Mesenchymal stem cell (in vitro differentiated cells and primary cell): ENCODE measurements at regions not wholly inside any gene's neighbourhood (a gene's known extent, or its start where the extent isn't known, plus 50 kb on each side); places are given as distances from the start of the nearest gene placed in this dataset.

ENCODE experiments used
- DNase-seq: peaks from one replicate; pipeline ENCODE4 v3.0.0-alpha.2; 2013
- H2AFZ ChIP-seq: one replicate; pipeline ENCODE4 v1.6.1; 2013; ENCODE audit warnings: low read depth, mild to moderate bottlenecking, control low read depth, inconsistent platforms, low read length, moderate library complexity
- H2AK5ac ChIP-seq: 2 replicates; pipeline ENCODE4 v1.6.1; 2013; ENCODE audit warnings: low read length, moderate library complexity, mild to moderate bottlenecking, inconsistent platforms; ENCODE audit not compliant: severe bottlenecking
- H2BK120ac ChIP-seq: one replicate; pipeline ENCODE4 v1.6.1; 2013; ENCODE audit warnings: low read depth, mild to moderate bottlenecking, inconsistent platforms, low read length, moderate library complexity
- H2BK12ac ChIP-seq, 2 experiments: one replicate each; pipeline ENCODE4 v1.6.1; 2013; ENCODE audit warnings: inconsistent platforms in 2 of 2, low read length in 2 of 2, mild to moderate bottlenecking in 2 of 2, moderate library complexity in 2 of 2, control low read depth in 1 of 2
- H2BK15ac ChIP-seq: one replicate; pipeline ENCODE4 v1.6.1; 2013; ENCODE audit warnings: mild to moderate bottlenecking, low read depth, inconsistent platforms; ENCODE audit not compliant: poor library complexity, severe bottlenecking
- H2BK5ac ChIP-seq: 2 replicates; pipeline ENCODE4 v1.6.1; 2013; ENCODE audit warnings: low read depth, mild to moderate bottlenecking, low read length, control low read depth, inconsistent platforms; ENCODE audit not compliant: poor library complexity, severe bottlenecking
- H3K14ac ChIP-seq, 2 experiments: one replicate each; pipeline ENCODE4 v1.6.1; 2013; ENCODE audit warnings: inconsistent platforms in 2 of 2, low read length in 2 of 2, control low read depth in 1 of 2, mild to moderate bottlenecking in 1 of 2, moderate library complexity in 1 of 2
- H3K18ac ChIP-seq, 2 experiments: one replicate each; pipeline ENCODE4 v1.6.1; 2013; ENCODE audit warnings: inconsistent platforms in 2 of 2, low read length in 2 of 2, control low read depth in 1 of 2, low read depth in 1 of 2, mild to moderate bottlenecking in 1 of 2
- H3K23ac ChIP-seq, 2 experiments: one replicate each; pipeline ENCODE4 v1.6.1; 2013; ENCODE audit warnings: inconsistent platforms in 2 of 2, low read length in 2 of 2, mild to moderate bottlenecking in 2 of 2, moderate library complexity in 2 of 2, control low read depth in 1 of 2
- H3K27ac ChIP-seq: 2 replicates; pipeline ENCODE4 v1.5.1; 2013; ENCODE audit warnings: mild to moderate bottlenecking, moderate library complexity, low read length, control low read depth, inconsistent platforms; ENCODE audit not compliant: poor library complexity, severe bottlenecking
- H3K27me3 ChIP-seq, 2 experiments: 2 replicates each; pipeline versions ENCODE4 v1.6.1 to v1.7.0; 2013; ENCODE audit warnings: low read length in 2 of 2, mild to moderate bottlenecking in 2 of 2, moderate library complexity in 2 of 2, control low read depth in 1 of 2, inconsistent platforms in 1 of 2; ENCODE audit not compliant: control insufficient read depth in 1 of 2, insufficient read depth in 1 of 2
- H3K36me3 ChIP-seq, 2 experiments: 2 replicates each; pipeline versions ENCODE4 v1.6.1 to v1.7.0; 2013; ENCODE audit warnings: low read length in 2 of 2, control low read depth in 1 of 2, inconsistent platforms in 1 of 2, low read depth in 1 of 2, mild to moderate bottlenecking in 1 of 2; ENCODE audit not compliant: insufficient read depth in 2 of 2, control insufficient read depth in 1 of 2
- H3K4ac ChIP-seq, 2 experiments: one replicate each; pipeline ENCODE4 v1.6.1; 2013; ENCODE audit warnings: inconsistent platforms in 2 of 2, low read length in 2 of 2, mild to moderate bottlenecking in 2 of 2, moderate library complexity in 2 of 2, control low read depth in 1 of 2, low read depth in 1 of 2
- H3K4me1 ChIP-seq: 2 replicates; pipeline ENCODE4 v1.6.1; 2013; ENCODE audit warnings: low read depth, low read length, control low read depth; ENCODE audit not compliant: control insufficient read depth, insufficient read depth
- H3K4me2 ChIP-seq: 2 replicates; pipeline ENCODE4 v1.6.1; 2013; ENCODE audit warnings: low read length, mild to moderate bottlenecking, inconsistent platforms; ENCODE audit not compliant: poor library complexity, severe bottlenecking
- H3K4me3 ChIP-seq, 2 experiments: 2 replicates each; pipeline versions ENCODE4 v1.5.1 to v1.7.0; 2013; ENCODE audit warnings: low read length in 2 of 2, mild to moderate bottlenecking in 2 of 2, control low read depth in 1 of 2, low read depth in 1 of 2; ENCODE audit not compliant: insufficient read depth in 1 of 2
- H3K79me1 ChIP-seq: replicated peaks from 2 replicates; pipeline ENCODE4 v1.6.1; 2013; ENCODE audit warnings: mild to moderate bottlenecking, control low read depth, low read length, inconsistent platforms; ENCODE audit not compliant: poor library complexity, severe bottlenecking
- H3K9ac ChIP-seq: 2 replicates; pipeline ENCODE4 v1.7.0; 2013; ENCODE audit warnings: mild to moderate bottlenecking, low read length, moderate library complexity
- H3K9me3 ChIP-seq: 2 replicates; pipeline ENCODE4 v1.7.0; 2013; ENCODE audit warnings: mild to moderate bottlenecking, low read length; ENCODE audit not compliant: control insufficient read depth
- H4K8ac ChIP-seq: one replicate; pipeline ENCODE4 v1.6.1; 2013; ENCODE audit warnings: inconsistent platforms, mild to moderate bottlenecking, low read length, moderate library complexity
- H4K91ac ChIP-seq: one replicate; pipeline ENCODE4 v1.6.1; 2013; ENCODE audit warnings: mild to moderate bottlenecking, low read length, inconsistent platforms
- WGBS: methylation state at CpG from one replicate; pipeline ENCODE4 v1.1.7; 2013; ENCODE audit warnings: mixed read lengths; 5-methylcytosine and 5-hydroxymethylcytosine counted together

GRCh38 chr18:72673242-72673641 is 129.1 kb upstream of the CBLN2 start:
- Histone ChIP-seq H3K79me1 (no peaks in the 10 kb centered on the region), H4K91ac (no peak overlapping the region), H2AK5ac (no peak overlapping the region), H2BK5ac (no peak overlapping the region), H3K4me1 (peaks cover 1% of the 10 kb centered on the region), H3K4ac (no peak overlapping the region), H3K27ac (no peak overlapping the region), H2BK12ac (no peak overlapping the region), H2AFZ (no peak overlapping the region), H3K23ac (no peak overlapping the region), H3K36me3 (no peaks in the 10 kb centered on the region), H2BK15ac (no peak overlapping the region), H3K27me3 (no peaks in the 10 kb centered on the region), H3K9me3 (no peaks in the 10 kb centered on the region), H3K14ac (no peak overlapping the region), H4K8ac (no peak overlapping the region), H3K18ac (no peak overlapping the region), H3K4me2 (no peak overlapping the region), H2BK120ac (no peak overlapping the region), H3K4me3 (no peak overlapping the region), H3K9ac (no peak overlapping the region)
- DNase-seq: no peak
- WGBS: 54% methylated on average over 3 of the region's 5 CpGs

- Histone ChIP-seq H2AFZ (no peak overlapping the region), H4K91ac (no peak overlapping the region), H3K4me2 (no peak overlapping the region), H4K8ac (no peak overlapping the region), H3K23ac (no peak overlapping the region), H3K14ac (no peak overlapping the region), H2BK120ac (no peak overlapping the region), H3K4ac (no peak overlapping the region), H3K9ac (no peak overlapping the region), H2BK15ac (no peak overlapping the region), H3K9me3 (no peaks in the 10 kb centered on the region), H3K27me3 (no peaks in the 10 kb centered on the region), H3K36me3 (no peaks in the 10 kb centered on the region), H2BK5ac (no peak overlapping the region), H3K27ac (no peak overlapping the region), H2BK12ac (no peak overlapping the region), H2AK5ac (no peak overlapping the region), H3K79me1 (no peaks in the 10 kb centered on the region), H3K4me3 (no peak overlapping the region), H3K18ac (no peak overlapping the region), H3K4me1 (peaks cover 1% of the 10 kb centered on the region)
- WGBS: 69% methylated on average over 11 of the region's 11 CpGs
- DNase-seq: peak; percentile 16
These were observed 128.4 kb upstream of the CBLN2 start for GRCh38 chr18:72672364-72673184.

GRCh38 chr18:72667932-72668331 is 123.8 kb upstream of the CBLN2 start:
- Histone ChIP-seq H2BK15ac (no peak overlapping the region), H3K36me3 (no peaks in the 10 kb centered on the region), H3K9ac (no peak overlapping the region), H2BK12ac (no peak overlapping the region), H3K79me1 (no peaks in the 10 kb centered on the region), H3K14ac (no peak overlapping the region), H3K4me1 (no peaks in the 10 kb centered on the region), H3K18ac (no peak overlapping the region), H3K4me2 (no peak overlapping the region), H2BK120ac (no peak overlapping the region), H4K8ac (no peak overlapping the region), H3K27ac (no peak overlapping the region), H3K23ac (no peak overlapping the region), H2AFZ (no peak overlapping the region), H2BK5ac (no peak overlapping the region), H4K91ac (no peak overlapping the region), H3K9me3 (no peaks in the 10 kb centered on the region), H3K4ac (no peak overlapping the region), H3K27me3 (no peaks in the 10 kb centered on the region), H2AK5ac (no peak overlapping the region), H3K4me3 (no peak overlapping the region)
- DNase-seq: no peak
- 72% methylated on average over 6 of the region's 6 CpGs for WGBS

GRCh38 chr18:72652990-72653593 is 109.0 kb upstream of the CBLN2 start:
- H3K27me3 ChIP-seq: no peaks in the 10 kb centered on the region
- H4K8ac ChIP-seq: no peak overlapping the region
- H3K9ac ChIP-seq: no peak overlapping the region
- H3K14ac ChIP-seq: no peak overlapping the region
- H3K18ac ChIP-seq: no peak overlapping the region
- no peak overlapping the region for H2BK120ac ChIP-seq
- peak; percentile 10 for DNase-seq
- no peak overlapping the region for H3K27ac ChIP-seq
- H3K4me3 ChIP-seq: no peak overlapping the region
- H3K79me1 ChIP-seq: no peaks in the 10 kb centered on the region
- no peak overlapping the region for H3K23ac ChIP-seq
- H3K36me3 ChIP-seq: no peaks in the 10 kb centered on the region
- H3K9me3 ChIP-seq: no peaks in the 10 kb centered on the region
- no peak overlapping the region for H2AFZ ChIP-seq
- H2AK5ac ChIP-seq: no peak overlapping the region
- no peak overlapping the region for H2BK5ac ChIP-seq
- no peak overlapping the region for H2BK12ac ChIP-seq
- H2BK15ac ChIP-seq: no peak overlapping the region
- H3K4me1 ChIP-seq: no peaks in the 10 kb centered on the region
- H4K91ac ChIP-seq: no peak overlapping the region
- H3K4ac ChIP-seq: no peak overlapping the region
- WGBS: 76% methylated on average over 3 of the region's 3 CpGs
- no peak overlapping the region for H3K4me2 ChIP-seq
